Lower leg skin (tissue), 3 donors: ENCODE measurements at regions not wholly inside any gene's neighbourhood (a gene's known extent, or its start where the extent isn't known, plus 50 kb on each side); places are given as distances from the start of the nearest gene placed in this dataset.

Source experiments
- CTCF ChIP-seq, 3 donors: fragments of 450-650 bp; IDR thresholded peaks; one replicate each; pipeline ENCODE4 v1.5.1; 2016; ENCODE audit warnings: antibody characterized with exemption in 3 of 3, mild to moderate bottlenecking in 3 of 3, moderate library complexity in 2 of 3
- POLR2A ChIP-seq, 2 donors: fragments of 450-650 bp; IDR thresholded peaks; one replicate each; pipeline ENCODE4 v1.6.1; 2016 to 2017; ENCODE audit warnings: antibody characterized with exemption in 2 of 2, mild to moderate bottlenecking in 1 of 2, moderate library complexity in 1 of 2

DNA sequence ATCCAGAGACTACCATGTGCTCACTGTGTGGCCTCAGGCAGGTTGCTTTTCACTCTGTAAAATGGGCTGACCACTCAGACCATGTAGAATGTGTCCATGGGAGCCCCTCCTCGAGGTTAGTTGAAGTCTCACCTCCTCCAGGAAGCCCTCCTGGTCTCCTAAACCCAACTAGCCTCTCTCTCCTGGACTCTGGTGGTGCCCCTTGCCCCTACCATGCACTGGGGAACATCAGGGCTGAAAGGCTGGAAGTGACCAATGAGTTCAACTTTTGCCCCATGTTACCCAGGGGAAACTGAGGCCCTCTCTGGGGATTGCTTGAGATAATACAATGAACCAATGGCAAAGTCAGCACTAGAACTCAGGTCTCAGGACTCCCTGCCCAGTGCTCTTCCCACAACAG, 69.2 kb upstream of the SLC6A6 start:
- TF ChIP-seq CTCF (IDR thresholded peaks at IDR 0.05) (no peak), POLR2A (IDR thresholded peaks at IDR 0.05) (no peak)
